ENCODE measurements at regions not wholly inside any gene's neighbourhood (a gene's known extent, or its start where the extent isn't known, plus 50 kb on each side); places are given as distances from the start of the nearest gene placed in this dataset.

DNA sequence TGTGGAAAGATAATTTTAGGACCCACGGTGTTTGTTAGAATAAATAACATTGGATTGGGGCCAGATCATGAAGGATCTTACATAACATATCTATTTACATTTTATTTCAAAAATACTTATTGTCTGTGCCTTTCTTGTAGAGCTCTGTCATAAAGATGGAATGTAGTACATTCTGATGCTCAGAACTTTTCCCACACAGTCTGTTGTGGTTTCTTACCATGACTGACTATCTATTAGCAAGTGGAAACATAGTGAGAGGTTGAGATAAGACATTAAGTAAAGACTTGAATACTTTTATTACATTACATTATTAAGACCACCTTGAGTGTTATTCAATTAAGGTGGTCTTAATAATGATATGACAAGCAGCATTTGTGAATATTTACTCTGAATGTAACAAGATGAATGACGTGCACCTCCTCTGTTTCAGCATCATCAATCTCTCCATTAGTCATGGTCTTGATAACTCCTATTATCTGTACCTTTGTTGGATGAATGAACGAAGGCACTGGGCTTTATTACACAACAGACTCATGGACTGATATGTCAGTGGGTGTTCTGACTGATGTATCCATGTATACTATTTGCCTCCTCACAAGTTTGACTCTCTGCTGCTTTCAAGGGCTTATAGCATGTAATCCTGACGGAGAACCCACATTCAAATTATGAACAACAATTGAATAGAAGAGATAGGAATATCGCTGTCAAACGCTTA, 883.0 kb upstream of the FLRT2 start:
- H3K27me3 Mint-ChIP-seq (ENCODE audit: insufficient read depth, unreplicated experiment): no peaks in the 10 kb centered on the region
- POLR2A ChIA-PET: no interaction called here
- intact Hi-C loops (cut with micrococcal nuclease; ENCODE audit: unreplicated experiment): no loop called here

GRCh38 chr14:84655014-84655413, 874.9 kb upstream of the FLRT2 start:
- Mint-ChIP-seq H3K4me1 (ENCODE audit: low read depth, unreplicated experiment) (no peaks in the 10 kb centered on the region), H3K27me3 (ENCODE audit: insufficient read depth, unreplicated experiment) (no peaks in the 10 kb centered on the region), H3K9me3 (ENCODE audit: unreplicated experiment) (peaks cover 10% of the 10 kb centered on the region), H3K36me3 (ENCODE audit: insufficient read depth, unreplicated experiment) (no peaks in the 10 kb centered on the region), H3K27ac (ENCODE audit: unreplicated experiment) (no peak overlapping the region), H3K4me3 (ENCODE audit: unreplicated experiment) (no peak overlapping the region)
- ChIA-PET CTCF (no interaction called here), POLR2A (no interaction called here)
- Histone ChIP-seq H3K9me3 (no peaks in the 10 kb centered on the region), H3K27me3 (replicated peaks; ENCODE audit: control insufficient read depth, insufficient read depth, low read length) (no peaks in the 10 kb centered on the region), H3K4me1 (no peaks in the 10 kb centered on the region), H3K36me3 (ENCODE audit: control insufficient read depth, insufficient read depth, low read length) (no peaks in the 10 kb centered on the region), H3K4me3 (ENCODE audit: low read depth, low read length) (no peak overlapping the region)
- TF ChIP-seq CTCF (IDR thresholded peaks at IDR 0.05; ENCODE audit: insufficient read depth in 1 of 2, low read depth in 1 of 2, low read length in 1 of 2, severe bottlenecking in 1 of 2, unreplicated experiment in 1 of 2): no peak
- no peak for DNase-seq
- intact Hi-C loops (cut with micrococcal nuclease; ENCODE audit: unreplicated experiment): no loop called here
- BruUV-seq (replicated peaks): no TSS peak

More for the DNA sequence above, 883.0 kb upstream of the FLRT2 start:
- no peak overlapping the region for H3K27ac Mint-ChIP-seq (ENCODE audit: unreplicated experiment)
- H3K27me3 ChIP-seq (replicated peaks; ENCODE audit: control insufficient read depth, insufficient read depth, low read length): no peaks in the 10 kb centered on the region
- DNase-seq: no peak
- H3K9me3 Mint-ChIP-seq (ENCODE audit: unreplicated experiment): no peaks in the 10 kb centered on the region
- H3K9me3 ChIP-seq: no peaks in the 10 kb centered on the region
- H3K36me3 Mint-ChIP-seq (ENCODE audit: insufficient read depth, unreplicated experiment): no peaks in the 10 kb centered on the region
- BruUV-seq (replicated peaks): no TSS peak
- no peak overlapping the region for H3K4me3 ChIP-seq (ENCODE audit: low read depth, low read length)
- CTCF ChIA-PET: no interaction called here
- no peaks in the 10 kb centered on the region for H3K4me1 Mint-ChIP-seq (ENCODE audit: low read depth, unreplicated experiment)
- H3K4me3 Mint-ChIP-seq (ENCODE audit: unreplicated experiment): no peak overlapping the region
- no peaks in the 10 kb centered on the region for H3K36me3 ChIP-seq (ENCODE audit: control insufficient read depth, insufficient read depth, low read length)
- 0 out of 2 replicates have a peak, but pooled peaks cover 4% of the 10 kb centered on the region for H3K4me1 ChIP-seq
- no peak for TF ChIP-seq CTCF (IDR thresholded peaks at IDR 0.05; ENCODE audit: insufficient read depth in 1 of 2, low read depth in 1 of 2, low read length in 1 of 2, severe bottlenecking in 1 of 2, unreplicated experiment in 1 of 2)

DNA sequence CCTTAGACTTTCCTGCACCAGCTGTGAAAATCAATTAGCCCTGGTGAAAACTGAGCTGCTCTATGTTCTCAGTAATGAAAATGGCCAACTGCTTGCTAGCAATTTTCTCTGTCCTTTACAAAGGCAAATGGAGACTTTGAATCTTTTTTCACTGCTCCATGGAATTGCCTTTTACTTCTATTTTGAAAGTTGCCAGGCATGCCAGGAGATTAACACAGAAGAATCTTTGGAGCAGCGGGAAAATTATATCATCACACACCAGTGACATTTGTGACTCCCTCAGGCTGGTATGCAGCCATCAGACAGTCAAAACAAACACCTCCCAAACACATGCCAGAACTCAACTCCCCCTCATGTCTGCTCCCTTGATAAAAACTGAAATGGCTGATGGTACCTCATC, 872.0 kb upstream of the FLRT2 start:
- Histone ChIP-seq H3K9me3 (no peaks in the 10 kb centered on the region), H3K27me3 (replicated peaks; ENCODE audit: control insufficient read depth, insufficient read depth, low read length) (no peaks in the 10 kb centered on the region), H3K4me1 (no peaks in the 10 kb centered on the region), H3K36me3 (ENCODE audit: control insufficient read depth, insufficient read depth, low read length) (no peaks in the 10 kb centered on the region), H3K4me3 (ENCODE audit: low read depth, low read length) (no peak overlapping the region)
- CTCF ChIA-PET: no interaction called here
- Mint-ChIP-seq H3K27me3 (ENCODE audit: insufficient read depth, unreplicated experiment) (no peaks in the 10 kb centered on the region), H3K4me1 (ENCODE audit: low read depth, unreplicated experiment) (no peaks in the 10 kb centered on the region), H3K4me3 (ENCODE audit: unreplicated experiment) (no peak overlapping the region), H3K36me3 (ENCODE audit: insufficient read depth, unreplicated experiment) (no peaks in the 10 kb centered on the region), H3K9me3 (ENCODE audit: unreplicated experiment) (peaks cover 14% of the 10 kb centered on the region), H3K27ac (ENCODE audit: unreplicated experiment) (no peak overlapping the region)
- no peak for DNase-seq
- intact Hi-C loops (cut with micrococcal nuclease; ENCODE audit: unreplicated experiment): no loop called here
- TF ChIP-seq CTCF (IDR thresholded peaks at IDR 0.05; ENCODE audit: insufficient read depth in 1 of 2, low read depth in 1 of 2, low read length in 1 of 2, severe bottlenecking in 1 of 2, unreplicated experiment in 1 of 2): no peak
- POLR2A ChIA-PET: no interaction called here
- no TSS peak for BruUV-seq (replicated peaks)

Data from Caco-2 (cell line).